GM18498 (cell line): ENCODE measurements at regions not wholly inside any gene's neighbourhood (a gene's known extent, or its start where the extent isn't known, plus 50 kb on each side); places are given as distances from the start of the nearest gene placed in this dataset.
"Not testable (repeated sequence)": the region's sequence is repeated elsewhere in the genome, so short reads cannot be mapped to it uniquely, and the experiment has no call there.

Source experiments
- ATAC-seq: cut with Tn5 transposase; IDR thresholded peaks from one replicate; pipeline ENCODE4 v1.9.1; 2021; ENCODE audit warnings: mild to moderate bottlenecking, moderate library complexity; ENCODE audit not compliant: unreplicated experiment

DNA sequence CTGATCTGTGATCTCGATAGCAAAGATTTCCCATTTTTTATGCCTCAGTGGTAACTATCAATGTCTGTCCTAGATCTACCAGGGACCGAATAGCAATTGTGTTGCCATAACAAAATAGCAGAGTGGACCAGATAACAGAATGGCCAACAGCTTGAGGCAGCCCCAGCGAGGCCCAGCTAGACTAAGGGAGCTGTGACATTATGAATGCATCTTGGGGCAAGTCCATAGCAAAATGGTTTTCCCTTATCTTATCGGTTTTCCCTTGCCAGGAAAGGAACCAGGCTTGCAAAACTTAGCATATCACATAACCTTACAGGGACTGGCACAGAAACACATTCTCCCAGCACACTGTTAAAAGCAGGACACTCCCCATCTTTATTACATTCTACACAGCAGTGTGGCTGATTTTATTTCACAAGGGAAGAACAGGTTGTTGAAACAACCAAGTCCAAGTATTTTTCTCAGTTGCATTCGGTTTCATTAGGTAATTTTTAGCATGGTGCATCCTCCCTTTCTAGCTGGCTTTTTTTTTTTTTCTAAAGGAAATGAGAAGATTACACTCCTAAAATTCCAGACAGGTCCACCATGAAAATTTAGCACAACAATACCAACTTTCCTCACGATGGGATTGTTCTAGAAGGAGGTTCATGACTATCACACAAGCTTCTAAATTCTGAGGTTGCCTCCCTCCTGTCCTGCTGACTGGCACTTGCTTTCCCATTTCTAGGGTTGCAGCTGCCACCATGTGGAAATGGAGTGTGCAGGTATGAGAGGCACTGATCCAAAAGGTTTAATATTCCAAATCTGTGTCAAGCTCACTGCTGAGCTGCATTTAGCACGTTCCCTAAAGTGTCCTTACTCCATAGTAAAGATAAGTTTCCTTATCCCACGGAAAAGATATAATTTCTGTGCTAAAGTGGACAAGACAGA lies 97.0 kb upstream of the SLC35G4 start:
- peak; percentile 28 for ATAC-seq

GRCh38 chr18:11511434-11512095 lies 97.8 kb upstream of the SLC35G4 start:
- peak; percentile 93 for ATAC-seq

GRCh38 chr18:11506856-11507255 lies 102.5 kb upstream of the SLC35G4 start:
- no peak for ATAC-seq

DNA sequence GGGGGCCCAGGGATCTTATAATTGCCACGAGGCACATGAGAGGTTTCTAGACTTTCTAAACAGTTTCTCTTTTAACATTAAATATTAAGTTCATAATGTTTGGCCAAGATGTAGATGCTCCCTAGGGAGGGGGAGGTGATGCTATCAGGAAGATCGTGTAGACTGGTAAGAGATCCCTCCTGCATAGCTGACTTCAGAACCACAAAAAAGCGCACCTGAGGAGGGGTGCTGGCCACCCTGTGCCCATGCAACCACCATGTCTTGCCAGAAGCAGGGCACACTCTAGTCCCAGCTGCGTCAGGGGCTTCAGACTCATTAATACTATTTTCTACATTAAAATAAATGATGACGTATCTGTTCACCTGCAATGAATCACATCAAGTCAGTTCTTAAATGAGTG lies 103.4 kb upstream of the SLC35G4 start:
- no peak for ATAC-seq

- no peak for ATAC-seq
Measured at GRCh38 chr18:11504962-11505361, 104.4 kb upstream of the SLC35G4 start.

DNA sequence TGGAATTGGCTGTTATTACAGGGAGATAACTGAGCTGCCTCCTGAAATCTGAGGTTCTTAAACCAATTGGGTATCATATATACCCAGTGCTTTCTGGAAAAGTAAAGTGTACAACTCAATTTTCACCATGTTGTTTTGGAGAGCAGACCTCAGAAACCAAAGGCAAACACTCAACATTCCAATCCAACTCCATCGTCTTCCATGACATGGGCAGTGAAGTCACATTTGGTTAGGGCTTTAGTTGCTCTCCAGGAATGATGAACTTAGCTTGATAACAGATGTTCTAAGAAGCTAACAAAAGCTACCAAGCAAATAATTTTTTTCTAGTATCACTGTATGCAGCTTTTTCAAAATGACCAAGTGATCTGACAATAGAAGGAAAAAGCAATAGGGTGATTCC lies 107.0 kb upstream of the SLC35G4 start:
- ATAC-seq = no peak

DNA sequence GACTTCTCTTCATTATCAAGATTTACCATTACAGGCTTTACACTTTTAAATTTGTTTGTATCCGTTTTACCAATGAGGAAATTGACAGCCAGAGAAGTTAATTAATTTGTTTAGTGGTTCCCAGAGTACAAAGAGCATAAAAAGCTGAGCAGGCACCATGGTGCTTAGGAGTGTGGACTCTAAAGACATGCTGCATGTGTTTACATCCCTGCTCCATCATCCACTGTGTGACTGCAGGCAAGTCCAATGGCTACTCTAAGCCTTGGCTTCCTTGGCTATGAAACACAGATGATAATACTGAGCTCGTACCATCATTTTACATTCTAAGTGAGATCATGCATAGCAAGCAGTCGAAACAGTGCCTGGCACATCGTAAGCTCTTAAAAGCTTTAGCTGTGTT lies 108.0 kb upstream of the SLC35G4 start:
- ATAC-seq = no peak

DNA sequence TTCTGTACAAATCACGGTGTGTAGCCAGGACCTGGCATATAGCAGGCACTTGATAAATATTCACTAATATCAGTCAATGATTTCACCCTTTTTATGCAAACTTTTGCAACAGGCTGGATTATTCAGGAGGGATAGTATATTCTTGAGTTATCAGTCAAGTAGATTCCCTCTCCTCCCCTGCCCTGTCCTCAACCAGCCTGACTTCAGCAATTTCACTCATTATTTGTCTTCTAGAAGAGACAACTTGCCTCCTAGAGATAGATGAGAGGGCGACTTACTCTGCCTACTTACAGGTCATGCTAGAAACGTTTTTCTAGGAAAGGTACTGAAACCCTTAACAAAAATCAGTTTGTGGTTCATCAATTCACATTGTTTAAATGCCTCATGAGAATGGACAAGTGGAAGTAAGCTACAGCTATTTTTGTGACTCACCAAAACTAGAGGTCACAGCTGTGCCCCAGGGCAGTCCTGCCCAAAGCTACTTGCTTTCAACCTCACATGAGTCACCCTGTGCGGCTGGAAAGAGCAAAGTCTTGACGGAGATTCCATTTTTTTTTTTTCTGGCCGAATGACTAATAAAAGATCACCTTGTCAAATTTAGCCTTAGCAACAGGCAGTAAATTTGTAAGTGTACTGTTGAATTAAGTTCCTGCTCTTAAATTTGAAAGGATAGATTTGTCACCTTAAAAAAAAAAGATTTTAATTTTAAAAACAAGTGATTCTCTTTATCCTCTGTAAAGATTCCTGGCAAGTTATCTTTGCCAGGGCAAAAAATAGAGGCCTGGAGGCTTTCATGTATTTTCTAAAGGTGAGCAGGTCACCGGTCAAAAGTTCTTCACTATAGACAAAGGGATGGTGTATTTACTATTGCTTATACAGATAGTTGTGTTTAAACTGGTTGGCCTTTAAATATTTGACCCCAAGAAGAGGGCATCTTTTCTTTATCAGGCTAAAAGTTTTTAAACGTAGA lies 109.0 kb upstream of the SLC35G4 start:
- ATAC-seq = peak; percentile 95

DNA sequence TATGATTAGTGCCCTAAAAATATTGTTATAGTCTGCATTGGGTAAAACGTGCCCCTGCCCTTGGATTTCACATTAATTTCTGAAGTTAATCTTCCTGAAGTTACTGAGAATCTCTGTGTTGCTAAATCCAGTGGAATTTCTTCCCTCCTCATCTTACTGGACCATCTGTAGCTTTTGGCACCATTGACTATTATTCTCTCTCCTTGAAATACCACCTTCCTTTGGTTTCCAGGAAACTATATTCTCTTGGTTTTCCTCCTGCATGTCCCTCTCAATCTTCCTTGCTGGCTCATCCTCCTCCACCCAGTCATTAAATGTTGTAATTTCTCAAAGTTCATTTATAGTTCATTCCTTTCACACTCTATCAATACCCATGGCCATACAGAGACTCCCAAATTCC lies 110.6 kb upstream of the SLC35G4 start:
- no peak for ATAC-seq

- no peak for ATAC-seq
Measured at GRCh38 chr18:11497585-11497984, 111.8 kb upstream of the SLC35G4 start.

DNA sequence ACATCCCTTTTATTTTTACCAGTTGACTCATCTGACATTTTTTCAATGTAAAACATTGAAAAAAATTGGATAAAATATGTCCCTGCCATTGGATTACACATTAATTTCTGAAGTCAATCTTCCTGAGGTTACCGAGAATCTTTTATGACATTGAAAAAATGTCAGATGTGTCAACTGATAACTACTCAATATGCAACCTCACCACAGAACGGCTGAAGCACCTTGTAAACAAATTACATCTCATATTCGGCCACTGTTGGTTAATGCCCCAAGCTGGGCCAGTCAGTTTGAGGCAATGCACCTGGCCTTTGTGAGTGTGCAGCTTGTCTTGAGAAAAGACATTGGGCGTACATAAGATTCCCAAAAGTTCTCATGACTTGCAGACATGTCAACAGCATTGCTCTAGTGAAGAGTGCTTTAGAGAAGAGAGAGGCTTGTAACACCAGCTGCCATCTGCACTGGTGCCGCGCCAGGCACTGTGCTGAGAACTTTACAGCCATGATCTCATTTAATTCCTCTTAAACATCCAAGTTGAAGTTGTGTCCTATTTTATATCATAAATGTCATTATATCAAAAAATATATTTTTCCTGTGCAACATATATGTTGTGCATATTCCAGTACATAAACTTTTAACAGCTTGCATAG lies 112.7 kb upstream of the SLC35G4 start:
- no peak for ATAC-seq

- ATAC-seq = no peak
Measured at GRCh38 chr18:11495441-11495840, 114.0 kb upstream of the SLC35G4 start.

- no peak for ATAC-seq
Measured at GRCh38 chr18:11494107-11494506, 115.3 kb upstream of the SLC35G4 start.

GRCh38 chr18:11489266-11489899 lies 120.0 kb upstream of the SLC35G4 start:
- no peak for ATAC-seq

DNA sequence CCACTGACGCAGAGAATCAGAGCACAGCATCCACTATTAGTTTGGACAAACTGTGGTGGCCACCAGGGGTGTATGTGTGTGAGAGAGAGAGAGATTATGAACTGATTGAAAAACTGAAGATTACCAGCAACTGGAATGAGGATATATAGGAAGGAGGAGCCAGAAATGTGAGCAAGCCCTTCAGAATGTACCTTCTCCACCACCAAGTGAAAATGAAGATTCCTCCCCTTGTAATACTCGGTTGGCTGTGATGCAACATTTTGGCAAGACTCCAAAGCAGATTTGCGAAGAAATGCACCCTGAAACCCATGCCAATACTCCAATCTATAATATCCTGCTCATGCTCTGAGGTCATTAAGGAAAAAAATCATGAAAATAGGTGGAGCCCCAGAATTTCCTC lies 121.2 kb upstream of the SLC35G4 start:
- no peak for ATAC-seq

GRCh38 chr18:11487390-11487789 lies 122.0 kb upstream of the SLC35G4 start:
- no peak for ATAC-seq

- ATAC-seq = no peak
Measured at GRCh38 chr18:11482271-11482670, 127.1 kb upstream of the SLC35G4 start.

- ATAC-seq = no peak
Measured at GRCh38 chr18:11480692-11481091, 128.7 kb upstream of the SLC35G4 start.

- not testable (repeated sequence) for ATAC-seq
Measured at GRCh38 chr18:11479031-11479430, 130.4 kb upstream of the SLC35G4 start.

DNA sequence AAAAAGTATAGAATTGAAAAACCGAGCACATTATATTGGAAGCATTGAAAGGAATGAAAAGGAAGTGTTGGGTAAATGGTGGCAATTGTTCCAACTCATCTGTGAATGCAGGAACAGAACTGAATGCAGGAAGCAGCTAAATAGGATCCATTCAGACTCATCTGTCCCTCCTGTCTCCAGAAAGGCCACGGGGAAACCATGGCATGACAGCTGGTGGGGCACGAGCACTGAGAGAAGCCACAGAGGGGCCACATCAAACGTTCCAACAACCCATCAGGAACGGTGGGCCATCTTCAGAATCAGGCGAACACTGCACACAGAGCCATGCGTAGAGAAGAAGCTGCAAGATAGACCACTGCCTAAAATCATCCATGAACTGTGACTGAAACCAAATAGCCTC lies 138.5 kb upstream of the SLC35G4 start:
- ATAC-seq = no peak
